ENCODE measurements at regions not wholly inside any gene's neighbourhood (a gene's known extent, or its start where the extent isn't known, plus 50 kb on each side); places are given as distances from the start of the nearest gene placed in this dataset.

- no peaks in the 10 kb centered on the region for H3K36me3 ChIP-seq (ENCODE audit: control insufficient read depth in 2 of 2, insufficient read depth in 1 of 2, low read length in 2 of 2)
- TF ChIP-seq PBX3 (CRISPR knock-in tag; IDR thresholded peaks at IDR 0.05) (no peak), ZFP41 (tag by site-specific recombination; IDR thresholded peaks at IDR 0.05; ENCODE audit: borderline replicate concordance) (no peak), SCRT2 (tag by site-specific recombination; IDR thresholded peaks at IDR 0.05) (no peak), ZNF792 (tag by site-specific recombination; IDR thresholded peaks at IDR 0.05) (no peak), ZNF155 (tag by site-specific recombination; IDR thresholded peaks at IDR 0.05) (no peak), ZNF791 (tag by site-specific recombination; IDR thresholded peaks at IDR 0.05) (no peak), ZNF529 (tag by site-specific recombination; IDR thresholded peaks at IDR 0.05; ENCODE audit: insufficient replicate concordance) (no peak), HIC1 (tag by site-specific recombination; IDR thresholded peaks at IDR 0.05) (no peak), ZNF555 (tag by site-specific recombination; conservative IDR thresholded peaks at IDR 0.05) (no peak), ZBTB21 (tag by site-specific recombination; IDR thresholded peaks at IDR 0.05) (no peak), ZNF501 (tag by site-specific recombination; IDR thresholded peaks at IDR 0.05) (no peak), ZNF830 (tag by site-specific recombination; IDR thresholded peaks at IDR 0.05; ENCODE audit: low read depth) (no peak), ZNF335 (tag by site-specific recombination; conservative IDR thresholded peaks at IDR 0.05) (no peak), ZNF626 (tag by site-specific recombination; IDR thresholded peaks at IDR 0.05) (no peak), SALL2 (tag by site-specific recombination; IDR thresholded peaks at IDR 0.05; ENCODE audit: borderline replicate concordance) (no peak), HOXA7 (CRISPR knock-in tag; IDR thresholded peaks at IDR 0.05; ENCODE audit: borderline replicate concordance) (no peak)
- TF ChIP-seq, protein P1, sequence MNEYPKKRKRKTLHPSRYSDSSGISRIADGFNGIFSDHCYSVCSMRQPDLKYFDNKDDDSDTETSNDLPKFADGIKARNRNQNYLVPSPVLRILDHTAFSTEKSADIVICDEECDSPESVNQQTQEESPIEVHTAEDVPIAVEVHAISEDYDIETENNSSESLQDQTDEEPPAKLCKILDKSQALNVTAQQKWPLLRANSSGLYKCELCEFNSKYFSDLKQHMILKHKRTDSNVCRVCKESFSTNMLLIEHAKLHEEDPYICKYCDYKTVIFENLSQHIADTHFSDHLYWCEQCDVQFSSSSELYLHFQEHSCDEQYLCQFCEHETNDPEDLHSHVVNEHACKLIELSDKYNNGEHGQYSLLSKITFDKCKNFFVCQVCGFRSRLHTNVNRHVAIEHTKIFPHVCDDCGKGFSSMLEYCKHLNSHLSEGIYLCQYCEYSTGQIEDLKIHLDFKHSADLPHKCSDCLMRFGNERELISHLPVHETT (tag by site-specific recombination; IDR thresholded peaks at IDR 0.05) = no peak
- TF ChIP-seq, protein P2, sequence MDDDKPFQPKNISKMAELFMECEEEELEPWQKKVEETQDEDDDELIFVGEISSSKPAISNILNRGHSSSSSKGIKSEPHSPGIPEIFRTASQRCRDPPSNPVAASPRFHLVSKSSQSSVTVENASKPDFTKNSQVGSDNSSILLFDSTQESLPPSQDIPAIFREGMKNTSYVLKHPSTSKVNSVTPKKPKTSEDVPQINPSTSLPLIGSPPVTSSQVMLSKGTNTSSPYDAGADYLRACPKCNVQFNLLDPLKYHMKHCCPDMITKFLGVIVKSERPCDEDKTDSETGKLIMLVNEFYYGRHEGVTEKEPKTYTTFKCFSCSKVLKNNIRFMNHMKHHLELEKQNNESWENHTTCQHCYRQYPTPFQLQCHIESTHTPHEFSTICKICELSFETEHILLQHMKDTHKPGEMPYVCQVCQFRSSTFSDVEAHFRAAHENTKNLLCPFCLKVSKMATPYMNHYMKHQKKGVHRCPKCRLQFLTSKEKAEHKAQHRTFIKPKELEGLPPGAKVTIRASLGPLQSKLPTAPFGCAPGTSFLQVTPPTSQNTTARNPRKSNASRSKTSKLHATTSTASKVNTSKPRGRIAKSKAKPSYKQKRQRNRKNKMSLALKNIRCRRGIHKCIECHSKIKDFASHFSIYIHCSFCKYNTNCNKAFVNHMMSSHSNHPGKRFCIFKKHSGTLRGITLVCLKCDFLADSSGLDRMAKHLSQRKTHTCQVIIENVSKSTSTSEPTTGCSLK (tag by site-specific recombination; IDR thresholded peaks at IDR 0.05) = no peak
- H3K4me1 ChIP-seq (ENCODE audit: control insufficient read depth, insufficient read depth, low read length) = no peaks in the 10 kb centered on the region
- POLR2A ChIA-PET = no interaction called here
- CTCF ChIA-PET = interaction anchor here (1.0 kb wide), 1 partner anchor 21 kb away, joined by 3 read pairs; no protein-coding TSS in a partner anchor
- H3K27ac ChIP-seq (ENCODE audit: extremely low read depth, low read depth, low read length) = no peak overlapping the region
- no peaks in the 10 kb centered on the region for H3K9me3 ChIP-seq (ENCODE audit: control insufficient read depth, insufficient read depth, low read depth, low read length)
- no peak overlapping the region for H3K4me3 ChIP-seq (ENCODE audit: low read depth, low read length)
These were observed 50.9 kb upstream of the RAB9B start for GRCh38 chrX:103882999-103883398.

Data from HEK293 (cell line).